ENCODE measurements at regions not wholly inside any gene's neighbourhood (a gene's known extent, or its start where the extent isn't known, plus 50 kb on each side); places are given as distances from the start of the nearest gene placed in this dataset.

GRCh38 chr12:21713133-21713532 lies 55.5 kb upstream of the LDHB start:
- Histone ChIP-seq H3K4me1 (ENCODE audit: control insufficient read depth in 1 of 2, insufficient read depth in 2 of 2, low read length in 2 of 2) (no peaks in the 10 kb centered on the region), H3K9me3 (ENCODE audit: control insufficient read depth in 1 of 2, insufficient read depth in 1 of 2, low read depth in 1 of 2, low read length in 2 of 2) (no peaks in the 10 kb centered on the region), H3K9me2 (ENCODE audit: insufficient read depth) (no peaks in the 10 kb centered on the region), H3K27me3 (ENCODE audit: insufficient read depth, low read length) (no peaks in the 10 kb centered on the region), H4K20me1 (ENCODE audit: insufficient read depth) (no peaks in the 10 kb centered on the region), H3K9ac (ENCODE audit: low read length) (no peak overlapping the region), H3K27ac (ENCODE audit: low read depth, low read length) (no peak overlapping the region), H2AFZ (ENCODE audit: low read depth, low read length, poor library complexity, severe bottlenecking) (no peak overlapping the region), H3K36me3 (ENCODE audit: control insufficient read depth in 1 of 2, insufficient read depth in 2 of 2, low read length in 2 of 2) (no peaks in the 10 kb centered on the region), H3K4me2 (ENCODE audit: low read length) (no peak overlapping the region), H3K79me2 (ENCODE audit: insufficient read depth, low read length) (no peaks in the 10 kb centered on the region), H3K4me3 (replicated peaks in 1 of 2; ENCODE audit: low read depth in 1 of 2, low read length in 2 of 2) (no peak overlapping the region)
- DNase-seq (ENCODE audit: low read depth, low spot score): no peak
- ATAC-seq: no peak
- ChIA-PET RAD21 (ENCODE audit: low non-redundant PET in 1 of 2, low total read pairs in 2 of 2, uncharacterized antibody in 2 of 2, unreplicated experiment in 2 of 2) (no interaction called here), POLR2A (no interaction called here), CTCF (interaction anchor here (1.4 kb wide), 1 partner anchor 14 kb away, joined by 4 read pairs; no protein-coding TSS in a partner anchor)
- TF ChIP-seq CBX3 (IDR thresholded peaks at IDR 0.05; ENCODE audit: low read depth): no peak
- TF ChIP-seq, protein P1, sequence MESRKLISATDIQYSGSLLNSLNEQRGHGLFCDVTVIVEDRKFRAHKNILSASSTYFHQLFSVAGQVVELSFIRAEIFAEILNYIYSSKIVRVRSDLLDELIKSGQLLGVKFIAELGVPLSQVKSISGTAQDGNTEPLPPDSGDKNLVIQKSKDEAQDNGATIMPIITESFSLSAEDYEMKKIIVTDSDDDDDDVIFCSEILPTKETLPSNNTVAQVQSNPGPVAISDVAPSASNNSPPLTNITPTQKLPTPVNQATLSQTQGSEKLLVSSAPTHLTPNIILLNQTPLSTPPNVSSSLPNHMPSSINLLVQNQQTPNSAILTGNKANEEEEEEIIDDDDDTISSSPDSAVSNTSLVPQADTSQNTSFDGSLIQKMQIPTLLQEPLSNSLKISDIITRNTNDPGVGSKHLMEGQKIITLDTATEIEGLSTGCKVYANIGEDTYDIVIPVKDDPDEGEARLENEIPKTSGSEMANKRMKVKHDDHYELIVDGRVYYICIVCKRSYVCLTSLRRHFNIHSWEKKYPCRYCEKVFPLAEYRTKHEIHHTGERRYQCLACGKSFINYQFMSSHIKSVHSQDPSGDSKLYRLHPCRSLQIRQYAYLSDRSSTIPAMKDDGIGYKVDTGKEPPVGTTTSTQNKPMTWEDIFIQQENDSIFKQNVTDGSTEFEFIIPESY (IDR thresholded peaks at IDR 0.05; ENCODE audit: extremely low read depth, insufficient replicate concordance, low read length): no peak
- no peak for TF ChIP-seq EGR1 (IDR thresholded peaks at IDR 0.05; ENCODE audit: low read depth)
- TF ChIP-seq CEBPB (IDR thresholded peaks at IDR 0.05; ENCODE audit: low read depth): no peak
- no peak for TF ChIP-seq SP1 (IDR thresholded peaks at IDR 0.05; ENCODE audit: low read depth)
- TF ChIP-seq, protein P2, sequence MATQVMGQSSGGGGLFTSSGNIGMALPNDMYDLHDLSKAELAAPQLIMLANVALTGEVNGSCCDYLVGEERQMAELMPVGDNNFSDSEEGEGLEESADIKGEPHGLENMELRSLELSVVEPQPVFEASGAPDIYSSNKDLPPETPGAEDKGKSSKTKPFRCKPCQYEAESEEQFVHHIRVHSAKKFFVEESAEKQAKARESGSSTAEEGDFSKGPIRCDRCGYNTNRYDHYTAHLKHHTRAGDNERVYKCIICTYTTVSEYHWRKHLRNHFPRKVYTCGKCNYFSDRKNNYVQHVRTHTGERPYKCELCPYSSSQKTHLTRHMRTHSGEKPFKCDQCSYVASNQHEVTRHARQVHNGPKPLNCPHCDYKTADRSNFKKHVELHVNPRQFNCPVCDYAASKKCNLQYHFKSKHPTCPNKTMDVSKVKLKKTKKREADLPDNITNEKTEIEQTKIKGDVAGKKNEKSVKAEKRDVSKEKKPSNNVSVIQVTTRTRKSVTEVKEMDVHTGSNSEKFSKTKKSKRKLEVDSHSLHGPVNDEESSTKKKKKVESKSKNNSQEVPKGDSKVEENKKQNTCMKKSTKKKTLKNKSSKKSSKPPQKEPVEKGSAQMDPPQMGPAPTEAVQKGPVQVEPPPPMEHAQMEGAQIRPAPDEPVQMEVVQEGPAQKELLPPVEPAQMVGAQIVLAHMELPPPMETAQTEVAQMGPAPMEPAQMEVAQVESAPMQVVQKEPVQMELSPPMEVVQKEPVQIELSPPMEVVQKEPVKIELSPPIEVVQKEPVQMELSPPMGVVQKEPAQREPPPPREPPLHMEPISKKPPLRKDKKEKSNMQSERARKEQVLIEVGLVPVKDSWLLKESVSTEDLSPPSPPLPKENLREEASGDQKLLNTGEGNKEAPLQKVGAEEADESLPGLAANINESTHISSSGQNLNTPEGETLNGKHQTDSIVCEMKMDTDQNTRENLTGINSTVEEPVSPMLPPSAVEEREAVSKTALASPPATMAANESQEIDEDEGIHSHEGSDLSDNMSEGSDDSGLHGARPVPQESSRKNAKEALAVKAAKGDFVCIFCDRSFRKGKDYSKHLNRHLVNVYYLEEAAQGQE (IDR thresholded peaks at IDR 0.05; ENCODE audit: low read depth): no peak
- TF ChIP-seq YY1 (IDR thresholded peaks at IDR 0.05; ENCODE audit: extremely low read depth, insufficient replicate concordance, low read depth, low read length): no peak
- TF ChIP-seq ZFX (IDR thresholded peaks at IDR 0.05): no peak
- TF ChIP-seq EZH2phosphoT487 (IDR thresholded peaks at IDR 0.05; ENCODE audit: borderline replicate concordance): no peak
- no peak for TF ChIP-seq SIN3A (IDR thresholded peaks at IDR 0.05; ENCODE audit: low read depth)
- TF ChIP-seq JUND (IDR thresholded peaks at IDR 0.05): no peak
- TF ChIP-seq RAD21 (IDR thresholded peaks at IDR 0.05; ENCODE audit: low read depth): no peak
- no peak for TF ChIP-seq MAX (IDR thresholded peaks at IDR 0.05)
- TF ChIP-seq POLR2A (IDR thresholded peaks at IDR 0.05; ENCODE audit: borderline replicate concordance, extremely low read depth, insufficient read depth, insufficient read length): no peak
- TF ChIP-seq, protein P3, sequence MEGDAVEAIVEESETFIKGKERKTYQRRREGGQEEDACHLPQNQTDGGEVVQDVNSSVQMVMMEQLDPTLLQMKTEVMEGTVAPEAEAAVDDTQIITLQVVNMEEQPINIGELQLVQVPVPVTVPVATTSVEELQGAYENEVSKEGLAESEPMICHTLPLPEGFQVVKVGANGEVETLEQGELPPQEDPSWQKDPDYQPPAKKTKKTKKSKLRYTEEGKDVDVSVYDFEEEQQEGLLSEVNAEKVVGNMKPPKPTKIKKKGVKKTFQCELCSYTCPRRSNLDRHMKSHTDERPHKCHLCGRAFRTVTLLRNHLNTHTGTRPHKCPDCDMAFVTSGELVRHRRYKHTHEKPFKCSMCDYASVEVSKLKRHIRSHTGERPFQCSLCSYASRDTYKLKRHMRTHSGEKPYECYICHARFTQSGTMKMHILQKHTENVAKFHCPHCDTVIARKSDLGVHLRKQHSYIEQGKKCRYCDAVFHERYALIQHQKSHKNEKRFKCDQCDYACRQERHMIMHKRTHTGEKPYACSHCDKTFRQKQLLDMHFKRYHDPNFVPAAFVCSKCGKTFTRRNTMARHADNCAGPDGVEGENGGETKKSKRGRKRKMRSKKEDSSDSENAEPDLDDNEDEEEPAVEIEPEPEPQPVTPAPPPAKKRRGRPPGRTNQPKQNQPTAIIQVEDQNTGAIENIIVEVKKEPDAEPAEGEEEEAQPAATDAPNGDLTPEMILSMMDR (IDR thresholded peaks at IDR 0.05 in 2 of 3, conservative IDR thresholded peaks at IDR 0.05 in 1 of 3; ENCODE audit: borderline replicate concordance in 1 of 3, insufficient read depth in 1 of 3, low read depth in 2 of 3, low read length in 2 of 3): no peak
- TF ChIP-seq ZNF274 (IDR thresholded peaks at IDR 0.05; ENCODE audit: low read depth, low read length): no peak
- TF ChIP-seq, protein P4, sequence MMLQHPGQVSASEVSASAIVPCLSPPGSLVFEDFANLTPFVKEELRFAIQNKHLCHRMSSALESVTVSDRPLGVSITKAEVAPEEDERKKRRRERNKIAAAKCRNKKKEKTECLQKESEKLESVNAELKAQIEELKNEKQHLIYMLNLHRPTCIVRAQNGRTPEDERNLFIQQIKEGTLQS (IDR thresholded peaks at IDR 0.05): no peak
- TF ChIP-seq EZH2 (IDR thresholded peaks at IDR 0.05): no peak
- TF ChIP-seq POLR2AphosphoS5 (IDR thresholded peaks at IDR 0.05; ENCODE audit: low read depth, low read length): no peak
- BruUV-seq (replicated peaks): no TSS peak
- intact Hi-C loops (cut with micrococcal nuclease): no loop called here
